Suprapubic skin (tissue), 4 donors: ENCODE measurements at regions not wholly inside any gene's neighbourhood (a gene's known extent, or its start where the extent isn't known, plus 50 kb on each side); places are given as distances from the start of the nearest gene placed in this dataset.

Source experiments
- DNase-seq, 2 donors: peaks; one replicate each; pipeline ENCODE4 v3.0.0-alpha.2; 2019; ENCODE audit warnings: low spot score in 2 of 2
- H3K27ac ChIP-seq: fragments of 200-600 bp; sonication (generic); one replicate; pipeline ENCODE4 v1.5.1; 2019
- H3K27me3 ChIP-seq: fragments of 200-600 bp; sonication (generic); one replicate; pipeline ENCODE4 v1.5.1; 2019
- H3K36me3 ChIP-seq: fragments of 200-600 bp; sonication (generic); one replicate; pipeline ENCODE4 v1.5.1; 2019
- H3K4me1 ChIP-seq: fragments of 200-600 bp; sonication (generic); one replicate; pipeline ENCODE4 v1.5.1; 2019
- H3K4me3 ChIP-seq: fragments of 200-600 bp; sonication (generic); one replicate; pipeline ENCODE4 v1.5.1; 2019; ENCODE audit warnings: mild to moderate bottlenecking
- H3K9me3 ChIP-seq: fragments of 200-600 bp; sonication (generic); one replicate; pipeline ENCODE4 v1.5.1; 2019
- EP300 ChIP-seq: sonication (generic); formaldehyde crosslinking; IDR thresholded peaks from one replicate; pipeline ENCODE4 v1.6.1; 2017; ENCODE audit warnings: antibody characterized with exemption
- POLR2A ChIP-seq, 2 donors: fragments of 450-650 bp; IDR thresholded peaks; one replicate each; pipeline ENCODE4 v1.6.1; 2017; ENCODE audit warnings: antibody characterized with exemption in 2 of 2, mild to moderate bottlenecking in 2 of 2, moderate library complexity in 2 of 2
- POLR2AphosphoS5 ChIP-seq, 3 donors: sonication (generic); formaldehyde crosslinking; IDR thresholded peaks; one replicate each; pipeline ENCODE4 v1.6.1; 2017; ENCODE audit warnings: antibody characterized with exemption in 3 of 3
- WGBS: methylation state at CpG from one replicate; pipeline ENCODE4 v1.1.5; 2018; 5-methylcytosine and 5-hydroxymethylcytosine counted together
- TF ChIP-seq, protein P1 (sequence below), 2 donors: fragments of 200-600 bp in 1 of 2; fragments of 450-650 bp in 1 of 2; sonication (generic) in 1 of 2; IDR thresholded peaks; one replicate each; pipeline ENCODE4 v1.5.1; 2016 to 2019; ENCODE audit warnings: antibody characterized with exemption in 2 of 2, mild to moderate bottlenecking in 1 of 2, moderate library complexity in 1 of 2

DNA sequence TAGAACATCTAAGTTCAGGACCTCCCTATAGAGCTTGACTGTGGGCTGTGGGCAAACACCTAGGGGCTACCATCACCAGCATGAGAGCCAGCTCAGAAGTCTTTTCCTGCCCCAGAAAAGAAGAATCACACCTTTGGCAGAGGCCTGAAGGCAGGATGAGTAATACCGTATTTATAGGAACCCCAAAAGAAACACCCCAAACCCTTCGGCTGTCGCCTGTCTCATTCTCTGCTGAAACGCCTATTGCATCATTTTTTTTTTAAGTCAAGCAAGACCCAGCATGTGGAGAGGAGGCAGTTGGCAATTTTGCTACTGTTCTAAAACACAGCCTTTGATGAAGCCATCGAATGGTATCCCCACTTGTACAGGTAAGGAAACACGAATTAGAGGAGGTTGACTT is 436.4 kb downstream of the TFAP2A start:
- Histone ChIP-seq H3K4me1 (peaks cover 22% of the 10 kb centered on the region), H3K4me3 (no peak overlapping the region), H3K36me3 (no peaks in the 10 kb centered on the region), H3K9me3 (no peaks in the 10 kb centered on the region), H3K27ac (no peak overlapping the region), H3K27me3 (no peaks in the 10 kb centered on the region)
- no peak for DNase-seq
- WGBS = 50% methylated on average over 6 of the region's 6 CpGs
- TF ChIP-seq POLR2AphosphoS5 (IDR thresholded peaks at IDR 0.05) (no peak), POLR2A (IDR thresholded peaks at IDR 0.05) (no peak), EP300 (no peak)
- TF ChIP-seq, protein P1, sequence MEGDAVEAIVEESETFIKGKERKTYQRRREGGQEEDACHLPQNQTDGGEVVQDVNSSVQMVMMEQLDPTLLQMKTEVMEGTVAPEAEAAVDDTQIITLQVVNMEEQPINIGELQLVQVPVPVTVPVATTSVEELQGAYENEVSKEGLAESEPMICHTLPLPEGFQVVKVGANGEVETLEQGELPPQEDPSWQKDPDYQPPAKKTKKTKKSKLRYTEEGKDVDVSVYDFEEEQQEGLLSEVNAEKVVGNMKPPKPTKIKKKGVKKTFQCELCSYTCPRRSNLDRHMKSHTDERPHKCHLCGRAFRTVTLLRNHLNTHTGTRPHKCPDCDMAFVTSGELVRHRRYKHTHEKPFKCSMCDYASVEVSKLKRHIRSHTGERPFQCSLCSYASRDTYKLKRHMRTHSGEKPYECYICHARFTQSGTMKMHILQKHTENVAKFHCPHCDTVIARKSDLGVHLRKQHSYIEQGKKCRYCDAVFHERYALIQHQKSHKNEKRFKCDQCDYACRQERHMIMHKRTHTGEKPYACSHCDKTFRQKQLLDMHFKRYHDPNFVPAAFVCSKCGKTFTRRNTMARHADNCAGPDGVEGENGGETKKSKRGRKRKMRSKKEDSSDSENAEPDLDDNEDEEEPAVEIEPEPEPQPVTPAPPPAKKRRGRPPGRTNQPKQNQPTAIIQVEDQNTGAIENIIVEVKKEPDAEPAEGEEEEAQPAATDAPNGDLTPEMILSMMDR (IDR thresholded peaks at IDR 0.05) = no peak

DNA sequence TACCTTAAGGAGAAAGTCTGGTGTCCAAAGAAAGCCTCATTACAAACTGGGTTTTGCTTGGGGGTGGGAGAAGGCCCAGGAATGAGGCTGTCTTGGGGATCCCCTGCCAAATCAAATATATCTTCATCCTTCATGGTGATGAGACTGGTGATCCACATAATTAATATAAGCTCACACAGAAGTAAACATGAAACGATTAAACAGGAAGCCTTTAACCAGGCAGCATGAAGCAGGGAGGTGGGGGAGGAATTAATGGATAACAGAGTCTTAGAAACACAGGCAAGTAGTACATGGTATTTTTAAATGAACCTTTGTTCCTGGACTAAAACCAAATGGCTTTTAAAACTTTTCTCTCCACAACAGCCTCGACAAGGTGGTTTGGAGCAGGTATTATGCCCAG is 437.5 kb downstream of the TFAP2A start:
- Histone ChIP-seq H3K27ac (no peak overlapping the region), H3K4me1 (peaks cover 22% of the 10 kb centered on the region), H3K4me3 (no peak overlapping the region), H3K36me3 (no peaks in the 10 kb centered on the region), H3K27me3 (no peaks in the 10 kb centered on the region), H3K9me3 (no peaks in the 10 kb centered on the region)
- DNase-seq = no peak
- TF ChIP-seq EP300 (no peak), POLR2AphosphoS5 (IDR thresholded peaks at IDR 0.05) (no peak), POLR2A (IDR thresholded peaks at IDR 0.05) (no peak)
- TF ChIP-seq, protein P1 (IDR thresholded peaks at IDR 0.05) = no peak
- 16% methylated on average over 2 of the region's 2 CpGs for WGBS

DNA sequence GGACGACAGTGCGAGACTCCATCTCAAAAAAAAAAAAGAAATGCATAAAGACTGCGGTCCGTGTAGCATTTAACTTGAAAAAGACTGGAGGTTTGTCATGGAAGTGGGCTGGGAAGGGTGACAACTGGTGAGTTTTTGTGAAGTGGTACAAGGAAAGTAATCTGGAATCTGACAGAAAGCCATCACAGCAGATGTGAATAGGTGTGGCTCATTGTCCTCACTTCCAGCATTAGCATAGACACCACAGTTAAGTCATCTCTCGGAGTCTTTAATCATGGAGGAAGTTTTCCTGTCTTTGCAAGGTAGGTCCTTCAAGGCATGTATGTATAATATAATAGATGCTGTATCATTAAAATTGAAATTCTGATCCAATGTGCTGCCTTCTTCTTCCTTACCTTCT is 453.2 kb downstream of the TFAP2A start:
- Histone ChIP-seq H3K4me1 (no peaks in the 10 kb centered on the region), H3K9me3 (no peaks in the 10 kb centered on the region), H3K27me3 (no peaks in the 10 kb centered on the region), H3K27ac (no peak overlapping the region), H3K36me3 (no peaks in the 10 kb centered on the region), H3K4me3 (no peak overlapping the region)
- DNase-seq = no peak
- TF ChIP-seq, protein P1 (IDR thresholded peaks at IDR 0.05) = no peak
- no peak for TF ChIP-seq EP300
- TF ChIP-seq POLR2AphosphoS5 (IDR thresholded peaks at IDR 0.05) = no peak
- no peak for TF ChIP-seq POLR2A (IDR thresholded peaks at IDR 0.05)
- 89% methylated on average over 5 of the region's 5 CpGs for WGBS

DNA sequence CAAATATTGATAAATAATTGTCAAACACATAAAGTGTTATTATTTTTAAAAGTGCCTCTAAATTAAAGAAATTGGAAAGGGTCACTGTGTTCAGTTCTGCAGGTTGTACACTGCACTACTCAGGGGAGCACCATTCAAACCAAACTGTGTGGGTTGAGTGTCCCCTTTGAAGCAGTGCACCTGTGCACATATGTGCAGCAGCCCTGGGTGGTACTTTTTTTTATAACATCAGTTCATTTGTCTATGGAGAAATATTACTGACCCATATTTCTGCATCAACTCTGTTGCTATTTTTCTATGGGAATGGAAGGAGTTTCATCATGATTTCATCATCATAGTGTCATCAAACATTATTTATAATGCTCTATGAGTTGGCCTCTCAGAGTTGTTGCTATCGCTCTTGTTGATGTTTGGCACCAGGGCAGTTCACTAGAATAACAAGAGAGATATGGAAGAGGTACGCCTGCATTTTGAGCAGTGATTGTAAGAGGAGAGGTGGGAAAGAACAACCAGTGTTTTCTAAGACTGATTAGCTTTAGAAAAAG is 457.6 kb downstream of the TFAP2A start:
- H3K27me3 ChIP-seq = no peaks in the 10 kb centered on the region
- no peak for DNase-seq
- no peaks in the 10 kb centered on the region for H3K4me1 ChIP-seq
- no peaks in the 10 kb centered on the region for H3K9me3 ChIP-seq
- 87% methylated on average over 2 of the region's 2 CpGs for WGBS
- H3K36me3 ChIP-seq = no peaks in the 10 kb centered on the region
- no peak for TF ChIP-seq EP300
- no peak for TF ChIP-seq POLR2AphosphoS5 (IDR thresholded peaks at IDR 0.05)
- no peak for TF ChIP-seq POLR2A (IDR thresholded peaks at IDR 0.05)
- TF ChIP-seq, protein P1 (IDR thresholded peaks at IDR 0.05) = no peak
- no peak overlapping the region for H3K4me3 ChIP-seq
- no peak overlapping the region for H3K27ac ChIP-seq

DNA sequence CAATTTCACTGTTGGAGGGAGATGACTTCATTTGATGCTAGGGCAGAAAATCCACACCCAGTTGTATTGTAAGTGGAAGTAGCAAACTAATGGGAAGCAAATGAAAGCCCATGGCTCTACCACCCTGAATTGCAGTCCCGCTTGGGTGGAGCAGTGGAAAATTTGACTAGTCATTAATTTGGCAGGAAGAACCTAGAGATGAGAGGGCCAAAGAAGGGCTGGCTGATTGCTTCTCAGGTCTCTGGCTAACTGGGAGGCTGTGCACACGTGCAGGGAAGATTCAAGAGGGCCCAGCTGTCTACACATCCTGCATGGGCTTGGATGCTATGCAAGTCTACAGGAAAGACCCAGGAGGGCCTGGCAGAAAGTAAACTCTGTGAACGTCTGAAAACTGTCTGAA is 466.2 kb downstream of the TFAP2A start:
- Histone ChIP-seq H3K4me3 (no peak overlapping the region), H3K9me3 (no peaks in the 10 kb centered on the region), H3K36me3 (no peaks in the 10 kb centered on the region), H3K4me1 (peaks cover 3% of the 10 kb centered on the region), H3K27ac (no peak overlapping the region), H3K27me3 (no peaks in the 10 kb centered on the region)
- TF ChIP-seq POLR2AphosphoS5 (IDR thresholded peaks at IDR 0.05) (no peak), POLR2A (IDR thresholded peaks at IDR 0.05) (no peak), EP300 (no peak)
- TF ChIP-seq, protein P1 (IDR thresholded peaks at IDR 0.05) = no peak
- DNase-seq = no peak
- WGBS = 34% methylated on average over 3 of the region's 3 CpGs
